ENCODE measurements at regions not wholly inside any gene's neighbourhood (a gene's known extent, or its start where the extent isn't known, plus 50 kb on each side); places are given as distances from the start of the nearest gene placed in this dataset.

DNA sequence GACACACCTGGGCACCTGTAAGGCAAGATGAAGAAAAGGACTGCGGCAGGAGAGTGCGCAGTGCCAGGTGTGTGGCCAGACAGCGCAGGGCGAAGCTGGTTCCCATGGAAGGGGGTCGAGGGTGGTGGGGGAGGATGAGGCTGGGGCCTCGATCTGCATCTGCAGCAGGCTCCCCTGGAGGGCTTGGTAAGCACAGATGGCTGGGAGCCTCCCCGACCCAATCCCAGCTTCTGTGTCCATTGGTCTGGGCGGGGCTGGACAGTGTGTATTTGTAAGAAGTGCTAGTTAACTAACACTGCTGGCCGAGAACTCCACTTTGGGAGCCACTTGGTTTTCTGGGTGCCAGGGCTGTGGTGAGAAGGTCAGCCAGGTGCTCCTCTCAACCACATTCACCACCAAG lies 385.1 kb upstream of the IRX1 start:
- TF ChIP-seq ZNF274 (IDR thresholded peaks at IDR 0.05; ENCODE audit: low read depth, low read length): no peak
- Histone ChIP-seq H3K9ac (ENCODE audit: low read length) (no peak overlapping the region), H3K9me3 (ENCODE audit: control insufficient read depth in 1 of 2, insufficient read depth in 1 of 2, low read depth in 1 of 2, low read length in 2 of 2) (peaks cover 0 to 26% of the 10 kb centered on the region in 2 experiments; a peak in 3 of 4 replicates), H3K79me2 (ENCODE audit: insufficient read depth, low read length) (no peaks in the 10 kb centered on the region), H3K36me3 (ENCODE audit: control insufficient read depth in 1 of 2, insufficient read depth in 2 of 2, low read length in 2 of 2) (no peaks in the 10 kb centered on the region), H2AFZ (ENCODE audit: low read depth, low read length, poor library complexity, severe bottlenecking) (no peak overlapping the region), H3K4me3 (replicated peaks in 1 of 2; ENCODE audit: low read depth in 1 of 2, low read length in 2 of 2) (no peak overlapping the region), H3K27me3 (ENCODE audit: insufficient read depth, low read length) (no peaks in the 10 kb centered on the region), H3K4me2 (ENCODE audit: low read length) (no peak overlapping the region), H3K27ac (ENCODE audit: low read depth, low read length) (no peak overlapping the region), H3K9me2 (ENCODE audit: insufficient read depth) (no peaks in the 10 kb centered on the region), H4K20me1 (ENCODE audit: insufficient read depth) (no peaks in the 10 kb centered on the region), H3K4me1 (ENCODE audit: control insufficient read depth in 1 of 2, insufficient read depth in 2 of 2, low read length in 2 of 2) (no peaks in the 10 kb centered on the region)
- intact Hi-C loops (cut with micrococcal nuclease): no loop called here
- ChIA-PET POLR2A (no interaction called here), CTCF (no interaction called here), RAD21 (ENCODE audit: low non-redundant PET in 1 of 2, low total read pairs in 2 of 2, uncharacterized antibody in 2 of 2, unreplicated experiment in 2 of 2) (no interaction called here)
- DNase-seq (ENCODE audit: low read depth, low spot score) (no peak), ATAC-seq (no peak)
- no TSS peak for BruUV-seq (replicated peaks)

DNA sequence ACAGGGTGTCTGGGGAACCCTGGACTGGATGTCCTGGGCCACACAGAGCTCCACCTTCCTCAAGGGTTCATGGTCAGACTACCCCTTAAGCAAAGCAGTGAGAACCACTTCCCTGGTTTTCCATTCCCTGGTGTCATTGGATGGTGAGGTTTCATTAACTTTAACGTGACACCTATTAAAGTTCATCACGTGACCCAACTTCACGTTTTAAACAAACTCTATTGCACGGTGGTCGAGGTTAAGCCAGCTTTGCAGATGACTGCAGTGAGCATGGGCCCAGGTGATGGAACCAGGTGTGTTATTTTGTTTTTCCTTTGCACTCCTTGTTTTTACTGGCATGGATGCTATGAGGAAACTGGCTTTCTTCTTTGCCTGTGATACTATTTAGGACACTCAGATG lies 385.7 kb upstream of the IRX1 start:
- no peaks in the 10 kb centered on the region for H3K27me3 ChIP-seq (ENCODE audit: insufficient read depth, low read length)
- ChIA-PET POLR2A (no interaction called here), RAD21 (ENCODE audit: low non-redundant PET in 1 of 2, low total read pairs in 2 of 2, uncharacterized antibody in 2 of 2, unreplicated experiment in 2 of 2) (no interaction called here), CTCF (no interaction called here)
- H3K36me3 ChIP-seq (ENCODE audit: control insufficient read depth in 1 of 2, insufficient read depth in 2 of 2, low read length in 2 of 2): no peaks in the 10 kb centered on the region
- ATAC-seq: no peak
- intact Hi-C loops (cut with micrococcal nuclease): no loop called here
- no peak overlapping the region for H2AFZ ChIP-seq (ENCODE audit: low read depth, low read length, poor library complexity, severe bottlenecking)
- no peak overlapping the region for H3K4me2 ChIP-seq (ENCODE audit: low read length)
- H3K9ac ChIP-seq (ENCODE audit: low read length): no peak overlapping the region
- H3K9me2 ChIP-seq (ENCODE audit: insufficient read depth): no peaks in the 10 kb centered on the region
- peaks cover 0 to 28% of the 10 kb centered on the region in 2 experiments; a peak in 3 of 4 replicates for H3K9me3 ChIP-seq (ENCODE audit: control insufficient read depth in 1 of 2, insufficient read depth in 1 of 2, low read depth in 1 of 2, low read length in 2 of 2)
- no peaks in the 10 kb centered on the region for H3K4me1 ChIP-seq (ENCODE audit: control insufficient read depth in 1 of 2, insufficient read depth in 2 of 2, low read length in 2 of 2)
- H3K27ac ChIP-seq (ENCODE audit: low read depth, low read length): no peak overlapping the region
- DNase-seq (ENCODE audit: low read depth, low spot score): no peak
- H3K4me3 ChIP-seq (replicated peaks in 1 of 2; ENCODE audit: low read depth in 1 of 2, low read length in 2 of 2): no peak overlapping the region
- no TSS peak for BruUV-seq (replicated peaks)
- H4K20me1 ChIP-seq (ENCODE audit: insufficient read depth): no peaks in the 10 kb centered on the region
- no peaks in the 10 kb centered on the region for H3K79me2 ChIP-seq (ENCODE audit: insufficient read depth, low read length)
- TF ChIP-seq JUND (IDR thresholded peaks at IDR 0.05) (no peak), ZNF274 (IDR thresholded peaks at IDR 0.05; ENCODE audit: low read depth, low read length) (no peak), CBX3 (IDR thresholded peaks at IDR 0.05; ENCODE audit: low read depth) (no peak), POLR2AphosphoS5 (IDR thresholded peaks at IDR 0.05; ENCODE audit: low read depth, low read length) (no peak), SP1 (IDR thresholded peaks at IDR 0.05; ENCODE audit: low read depth) (no peak), EZH2 (IDR thresholded peaks at IDR 0.05) (no peak), CEBPB (IDR thresholded peaks at IDR 0.05; ENCODE audit: low read depth) (no peak), POLR2A (IDR thresholded peaks at IDR 0.05; ENCODE audit: borderline replicate concordance, extremely low read depth, insufficient read depth, insufficient read length) (no peak), ELF1 (IDR thresholded peaks at IDR 0.05; ENCODE audit: borderline replicate concordance, low read depth) (no peak), FOSL1 (IDR thresholded peaks at IDR 0.05; ENCODE audit: low read depth) (no peak), YY1 (IDR thresholded peaks at IDR 0.05; ENCODE audit: extremely low read depth, insufficient replicate concordance, low read depth, low read length) (no peak), EZH2phosphoT487 (IDR thresholded peaks at IDR 0.05; ENCODE audit: borderline replicate concordance) (no peak), RAD21 (IDR thresholded peaks at IDR 0.05; ENCODE audit: low read depth) (no peak), ZFX (IDR thresholded peaks at IDR 0.05) (no peak)
- TF ChIP-seq, protein P1, sequence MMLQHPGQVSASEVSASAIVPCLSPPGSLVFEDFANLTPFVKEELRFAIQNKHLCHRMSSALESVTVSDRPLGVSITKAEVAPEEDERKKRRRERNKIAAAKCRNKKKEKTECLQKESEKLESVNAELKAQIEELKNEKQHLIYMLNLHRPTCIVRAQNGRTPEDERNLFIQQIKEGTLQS (IDR thresholded peaks at IDR 0.05): no peak
- TF ChIP-seq, protein P2, sequence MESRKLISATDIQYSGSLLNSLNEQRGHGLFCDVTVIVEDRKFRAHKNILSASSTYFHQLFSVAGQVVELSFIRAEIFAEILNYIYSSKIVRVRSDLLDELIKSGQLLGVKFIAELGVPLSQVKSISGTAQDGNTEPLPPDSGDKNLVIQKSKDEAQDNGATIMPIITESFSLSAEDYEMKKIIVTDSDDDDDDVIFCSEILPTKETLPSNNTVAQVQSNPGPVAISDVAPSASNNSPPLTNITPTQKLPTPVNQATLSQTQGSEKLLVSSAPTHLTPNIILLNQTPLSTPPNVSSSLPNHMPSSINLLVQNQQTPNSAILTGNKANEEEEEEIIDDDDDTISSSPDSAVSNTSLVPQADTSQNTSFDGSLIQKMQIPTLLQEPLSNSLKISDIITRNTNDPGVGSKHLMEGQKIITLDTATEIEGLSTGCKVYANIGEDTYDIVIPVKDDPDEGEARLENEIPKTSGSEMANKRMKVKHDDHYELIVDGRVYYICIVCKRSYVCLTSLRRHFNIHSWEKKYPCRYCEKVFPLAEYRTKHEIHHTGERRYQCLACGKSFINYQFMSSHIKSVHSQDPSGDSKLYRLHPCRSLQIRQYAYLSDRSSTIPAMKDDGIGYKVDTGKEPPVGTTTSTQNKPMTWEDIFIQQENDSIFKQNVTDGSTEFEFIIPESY (IDR thresholded peaks at IDR 0.05; ENCODE audit: extremely low read depth, insufficient replicate concordance, low read length): no peak
- TF ChIP-seq, protein P3, sequence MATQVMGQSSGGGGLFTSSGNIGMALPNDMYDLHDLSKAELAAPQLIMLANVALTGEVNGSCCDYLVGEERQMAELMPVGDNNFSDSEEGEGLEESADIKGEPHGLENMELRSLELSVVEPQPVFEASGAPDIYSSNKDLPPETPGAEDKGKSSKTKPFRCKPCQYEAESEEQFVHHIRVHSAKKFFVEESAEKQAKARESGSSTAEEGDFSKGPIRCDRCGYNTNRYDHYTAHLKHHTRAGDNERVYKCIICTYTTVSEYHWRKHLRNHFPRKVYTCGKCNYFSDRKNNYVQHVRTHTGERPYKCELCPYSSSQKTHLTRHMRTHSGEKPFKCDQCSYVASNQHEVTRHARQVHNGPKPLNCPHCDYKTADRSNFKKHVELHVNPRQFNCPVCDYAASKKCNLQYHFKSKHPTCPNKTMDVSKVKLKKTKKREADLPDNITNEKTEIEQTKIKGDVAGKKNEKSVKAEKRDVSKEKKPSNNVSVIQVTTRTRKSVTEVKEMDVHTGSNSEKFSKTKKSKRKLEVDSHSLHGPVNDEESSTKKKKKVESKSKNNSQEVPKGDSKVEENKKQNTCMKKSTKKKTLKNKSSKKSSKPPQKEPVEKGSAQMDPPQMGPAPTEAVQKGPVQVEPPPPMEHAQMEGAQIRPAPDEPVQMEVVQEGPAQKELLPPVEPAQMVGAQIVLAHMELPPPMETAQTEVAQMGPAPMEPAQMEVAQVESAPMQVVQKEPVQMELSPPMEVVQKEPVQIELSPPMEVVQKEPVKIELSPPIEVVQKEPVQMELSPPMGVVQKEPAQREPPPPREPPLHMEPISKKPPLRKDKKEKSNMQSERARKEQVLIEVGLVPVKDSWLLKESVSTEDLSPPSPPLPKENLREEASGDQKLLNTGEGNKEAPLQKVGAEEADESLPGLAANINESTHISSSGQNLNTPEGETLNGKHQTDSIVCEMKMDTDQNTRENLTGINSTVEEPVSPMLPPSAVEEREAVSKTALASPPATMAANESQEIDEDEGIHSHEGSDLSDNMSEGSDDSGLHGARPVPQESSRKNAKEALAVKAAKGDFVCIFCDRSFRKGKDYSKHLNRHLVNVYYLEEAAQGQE (IDR thresholded peaks at IDR 0.05; ENCODE audit: low read depth): no peak
- TF ChIP-seq, protein P4, sequence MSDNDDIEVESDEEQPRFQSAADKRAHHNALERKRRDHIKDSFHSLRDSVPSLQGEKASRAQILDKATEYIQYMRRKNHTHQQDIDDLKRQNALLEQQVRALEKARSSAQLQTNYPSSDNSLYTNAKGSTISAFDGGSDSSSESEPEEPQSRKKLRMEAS (IDR thresholded peaks at IDR 0.05): no peak
